VCaP (cell line): ENCODE measurements at regions not wholly inside any gene's neighbourhood (a gene's known extent, or its start where the extent isn't known, plus 50 kb on each side); places are given as distances from the start of the nearest gene placed in this dataset.
A peak's percentile ranks its signal among the peaks of the same experiment; 100 is the strongest.
"Not testable (repeated sequence)": the region's sequence is repeated elsewhere in the genome, so short reads cannot be mapped to it uniquely, and the experiment has no call there.

Experiments used
- H3K27ac ChIP-seq: fragments of 450-650 bp; 2 replicates; pipeline ENCODE4 v1.5.1; 2017
- CTCF ChIP-seq: fragments of 450-650 bp; conservative IDR thresholded peaks from 2 replicates; pipeline ENCODE4 v1.5.1; 2017; ENCODE audit warnings: mild to moderate bottlenecking, moderate library complexity

GRCh38 chr3:5348229-5348902 is 160.9 kb downstream of the EDEM1 start:
- TF ChIP-seq CTCF, result no peak
- peak overlapping the region; percentile 79 for H3K27ac ChIP-seq

GRCh38 chr3:5349343-5349742 is 161.8 kb downstream of the EDEM1 start:
- TF ChIP-seq CTCF, result no peak
- peak overlapping the region; percentile 79 for H3K27ac ChIP-seq

GRCh38 chr3:5357089-5357488 is 169.6 kb downstream of the EDEM1 start:
- no peak overlapping the region for H3K27ac ChIP-seq
- TF ChIP-seq CTCF, result no peak

- no peak for TF ChIP-seq CTCF
- no peak overlapping the region for H3K27ac ChIP-seq
Measured at GRCh38 chr3:5358911-5359310, 171.4 kb downstream of the EDEM1 start.

GRCh38 chr3:5360453-5360852 is 172.9 kb downstream of the EDEM1 start:
- TF ChIP-seq CTCF, result no peak
- no peak overlapping the region for H3K27ac ChIP-seq

- no peak overlapping the region for H3K27ac ChIP-seq
- TF ChIP-seq CTCF, result no peak
Measured at GRCh38 chr3:5366746-5367145, 179.2 kb downstream of the EDEM1 start.

- H3K27ac ChIP-seq, result not testable (repeated sequence)
Measured at GRCh38 chr3:5371555-5371954, 184.0 kb downstream of the EDEM1 start.

GRCh38 chr3:5376761-5377160 is 189.3 kb downstream of the EDEM1 start:
- TF ChIP-seq CTCF, result no peak
- no peak overlapping the region for H3K27ac ChIP-seq

- not testable (repeated sequence) for H3K27ac ChIP-seq
Measured at GRCh38 chr3:5379266-5379665, 191.8 kb downstream of the EDEM1 start.

- not testable (repeated sequence) for H3K27ac ChIP-seq
Measured at GRCh38 chr3:5383486-5384263, 196.2 kb downstream of the EDEM1 start.
